Stimulated activated naive CD8-positive, alpha-beta T cell treated with anti-CD3 and anti-CD28 coated beads, Interleukin-15, amount 100 ng/mL, for 72 hours (primary cell): ENCODE measurements at regions not wholly inside any gene's neighbourhood (a gene's known extent, or its start where the extent isn't known, plus 50 kb on each side); places are given as distances from the start of the nearest gene placed in this dataset.

Experiments
- ATAC-seq: fragments of 150-1000 bp; cut with Tn5 transposase; 2 replicates; pipeline ENCODE4 v1.10.0; 2021; ENCODE audit warnings: mild to moderate bottlenecking, moderate library complexity
- DNase-seq, 2 donors: peaks; one replicate each; pipeline ENCODE4 v3.0.0; 2021 to 2022
- H3K27ac Mint-ChIP-seq, 2 donors: one replicate each; pipeline ENCODE4 v1.8.0; 2022; ENCODE audit warnings: mild to moderate bottlenecking in 2 of 2, mixed read lengths in 2 of 2, moderate library complexity in 2 of 2
- H3K27me3 Mint-ChIP-seq: one replicate; pipeline ENCODE4 v1.8.0; 2022; ENCODE audit warnings: mixed read lengths
- H3K4me1 Mint-ChIP-seq: one replicate; pipeline ENCODE4 v1.8.0; 2022; ENCODE audit warnings: mild to moderate bottlenecking, mixed read lengths
- H3K4me3 Mint-ChIP-seq, 2 donors: one replicate each; pipeline ENCODE4 v1.8.0; 2022; ENCODE audit warnings: mild to moderate bottlenecking in 2 of 2, mixed read lengths in 2 of 2, moderate library complexity in 1 of 2
- H3K9me3 Mint-ChIP-seq, 2 donors: one replicate each; pipeline ENCODE4 v1.8.0; 2022; ENCODE audit warnings: mixed read lengths in 2 of 2

- ATAC-seq (no peak), DNase-seq (no peak)
- Mint-ChIP-seq H3K27ac (no peak overlapping the region), H3K4me3 (no peak overlapping the region), H3K27me3 (peaks cover 8% of the 10 kb centered on the region), H3K9me3 (peaks cover 6 to 17% of the 10 kb centered on the region in 2 donors), H3K4me1 (no peaks in the 10 kb centered on the region)
Measured at GRCh38 chr18:73733806-73734314, 413.8 kb downstream of the FBXO15 start.

DNA sequence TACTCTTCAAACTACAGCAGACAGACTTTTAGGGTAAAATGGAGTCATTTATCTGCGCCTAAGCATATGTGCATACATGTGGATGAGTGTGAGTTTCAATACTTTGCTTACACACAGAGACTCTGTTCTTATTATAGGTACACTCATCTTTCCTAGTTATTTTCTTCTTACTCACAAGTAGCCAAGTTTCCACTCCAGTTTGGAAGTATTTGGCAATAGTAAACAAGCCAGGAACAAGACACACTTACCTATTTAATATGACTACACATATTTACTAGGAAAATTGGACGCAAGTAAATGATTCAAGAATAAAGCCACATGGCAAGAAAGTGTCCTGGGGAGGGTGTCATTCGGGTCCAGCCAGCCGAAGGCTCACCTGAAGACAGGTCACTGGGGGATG is 414.3 kb downstream of the FBXO15 start:
- Mint-ChIP-seq H3K27ac (no peak overlapping the region), H3K9me3 (peaks cover 6 to 17% of the 10 kb centered on the region in 2 donors), H3K27me3 (peaks cover 8% of the 10 kb centered on the region), H3K4me3 (no peak overlapping the region), H3K4me1 (no peaks in the 10 kb centered on the region)
- DNase-seq (no peak), ATAC-seq (no peak)

DNA sequence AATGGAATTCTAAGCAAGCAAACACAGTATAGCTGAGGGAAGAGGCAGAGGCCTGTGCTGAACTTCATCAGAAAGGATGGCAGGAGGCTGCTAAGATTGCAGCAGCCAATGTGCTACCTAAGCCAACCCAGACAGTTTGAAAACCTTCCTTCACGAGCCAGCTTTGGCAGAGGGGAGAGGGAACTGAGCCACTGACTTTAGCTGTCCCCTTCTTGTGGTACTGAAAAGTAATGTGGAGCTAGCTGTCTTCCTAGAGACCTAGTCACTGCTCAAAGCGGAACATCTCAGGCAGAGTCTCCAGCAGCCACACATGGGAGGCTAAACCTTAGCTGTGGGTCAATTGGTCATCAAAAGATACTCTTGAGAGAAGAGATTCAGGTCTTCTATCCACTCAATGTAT is 419.0 kb downstream of the FBXO15 start:
- no peak overlapping the region for H3K27ac Mint-ChIP-seq
- H3K4me3 Mint-ChIP-seq = no peak overlapping the region

GRCh38 chr18:73724958-73725357 is 422.7 kb downstream of the FBXO15 start:
- DNase-seq (no peak), ATAC-seq (no peak)
- peaks cover 0 to 2% of the 10 kb centered on the region in 2 donors for H3K9me3 Mint-ChIP-seq
- no peaks in the 10 kb centered on the region for H3K4me1 Mint-ChIP-seq
- H3K4me3 Mint-ChIP-seq = no peak overlapping the region
- no peaks in the 10 kb centered on the region for H3K27me3 Mint-ChIP-seq
- no peak overlapping the region for H3K27ac Mint-ChIP-seq

More for the DNA sequence above, 419.0 kb downstream of the FBXO15 start:
- DNase-seq (no peak), ATAC-seq (no peak)
- H3K9me3 Mint-ChIP-seq = peaks cover 6 to 17% of the 10 kb centered on the region in 2 donors
- H3K4me1 Mint-ChIP-seq = no peaks in the 10 kb centered on the region
- H3K27me3 Mint-ChIP-seq = peaks cover 8% of the 10 kb centered on the region

GRCh38 chr18:73719611-73720010 is 428.0 kb downstream of the FBXO15 start:
- H3K9me3 Mint-ChIP-seq = peaks cover 0 to 9% of the 10 kb centered on the region in 2 donors
- no peak for DNase-seq
- ATAC-seq = no peak

GRCh38 chr18:73717570-73717969 is 430.1 kb downstream of the FBXO15 start:
- Mint-ChIP-seq H3K27me3 (no peaks in the 10 kb centered on the region), H3K4me3 (no peak overlapping the region), H3K27ac (no peak overlapping the region), H3K9me3 (peaks cover 0 to 9% of the 10 kb centered on the region in 2 donors), H3K4me1 (no peaks in the 10 kb centered on the region)
- no peak for DNase-seq
- ATAC-seq = no peak

More at GRCh38 chr18:73719611-73720010, 428.0 kb downstream of the FBXO15 start:
- no peak overlapping the region for H3K4me3 Mint-ChIP-seq
- no peaks in the 10 kb centered on the region for H3K27me3 Mint-ChIP-seq
- no peak overlapping the region for H3K27ac Mint-ChIP-seq
- no peaks in the 10 kb centered on the region for H3K4me1 Mint-ChIP-seq

DNA sequence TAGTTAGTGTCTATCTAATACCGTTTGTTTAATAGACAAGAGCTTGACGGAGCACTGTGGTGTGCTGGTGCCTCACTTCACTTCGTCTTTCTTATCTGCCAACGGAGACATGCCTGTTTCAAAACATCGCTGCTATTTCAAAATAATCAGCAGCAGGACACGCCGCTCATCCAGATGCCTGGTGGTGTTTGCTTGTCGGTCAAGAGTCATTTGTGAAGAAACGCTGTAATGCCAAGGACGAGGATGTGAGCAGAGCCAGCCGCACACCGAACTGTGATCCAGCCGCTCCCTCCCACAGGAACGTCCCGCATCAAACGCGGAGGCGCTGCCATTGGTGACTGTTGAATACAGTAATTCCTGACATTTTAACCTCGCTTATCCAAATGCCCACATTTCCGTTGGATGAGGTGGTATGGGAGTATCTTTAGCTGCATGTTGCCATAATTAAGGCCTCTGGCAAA is 432.4 kb downstream of the FBXO15 start:
- Mint-ChIP-seq H3K4me1 (no peaks in the 10 kb centered on the region), H3K27ac (no peak overlapping the region), H3K27me3 (no peaks in the 10 kb centered on the region), H3K4me3 (no peak overlapping the region), H3K9me3 (peaks cover 0 to 9% of the 10 kb centered on the region in 2 donors)
- no peak for DNase-seq
- ATAC-seq = no peak

- H3K4me3 Mint-ChIP-seq = no peak overlapping the region
- H3K27ac Mint-ChIP-seq = no peak overlapping the region
- no peaks in the 10 kb centered on the region for H3K4me1 Mint-ChIP-seq
- no peaks in the 10 kb centered on the region for H3K27me3 Mint-ChIP-seq
- no peak for ATAC-seq
- H3K9me3 Mint-ChIP-seq = peaks cover 0 to 5% of the 10 kb centered on the region in 2 donors
- DNase-seq = no peak
Measured at GRCh38 chr18:73714466-73714865, 433.2 kb downstream of the FBXO15 start.

DNA sequence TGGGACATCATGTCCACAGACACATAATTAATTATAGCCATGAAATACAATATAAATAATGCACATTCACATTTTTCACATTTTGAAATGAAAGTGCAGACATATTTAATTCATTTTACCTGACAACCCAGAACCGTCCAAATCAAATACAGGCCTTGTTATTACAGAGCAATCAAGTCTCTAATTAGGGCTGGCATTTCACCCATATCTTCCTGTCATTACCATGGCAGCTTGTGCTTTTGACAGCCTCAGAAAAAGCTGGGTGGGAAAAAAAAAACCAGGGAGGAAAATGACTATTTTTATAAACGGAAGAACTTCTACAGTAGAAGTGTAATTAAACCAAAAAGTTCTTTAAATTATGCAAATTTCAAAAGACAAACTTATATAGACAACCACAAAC is 436.4 kb downstream of the FBXO15 start:
- no peaks in the 10 kb centered on the region for H3K4me1 Mint-ChIP-seq
- H3K27me3 Mint-ChIP-seq = no peaks in the 10 kb centered on the region
- no peak for DNase-seq
- H3K9me3 Mint-ChIP-seq = peaks cover 0 to 5% of the 10 kb centered on the region in 2 donors
- H3K27ac Mint-ChIP-seq = no peak overlapping the region
- no peak for ATAC-seq
- no peak overlapping the region for H3K4me3 Mint-ChIP-seq

DNA sequence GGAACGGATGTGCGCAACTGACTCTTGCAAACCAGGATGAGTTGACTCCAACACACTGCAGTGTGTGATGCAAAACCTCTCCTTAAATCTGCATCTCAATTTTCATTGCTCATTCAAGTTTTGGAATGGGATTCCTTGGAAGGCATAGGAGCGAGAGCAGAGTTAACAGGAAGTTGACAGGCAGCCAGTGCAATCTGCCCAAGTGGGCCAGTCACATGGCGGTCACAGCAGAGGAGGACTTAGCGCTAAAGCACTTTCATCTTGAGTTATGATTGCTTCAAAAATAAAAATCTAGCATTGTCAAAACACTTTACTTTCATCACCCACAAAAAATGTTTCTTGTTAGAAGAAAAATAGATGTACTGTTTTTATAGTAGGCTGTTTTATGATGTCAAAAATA is 439.0 kb downstream of the FBXO15 start:
- Mint-ChIP-seq H3K4me3 (no peak overlapping the region), H3K4me1 (no peaks in the 10 kb centered on the region), H3K9me3 (peaks cover 0 to 5% of the 10 kb centered on the region in 2 donors), H3K27me3 (no peaks in the 10 kb centered on the region), H3K27ac (no peak overlapping the region)
- ATAC-seq (no peak), DNase-seq (no peak)

DNA sequence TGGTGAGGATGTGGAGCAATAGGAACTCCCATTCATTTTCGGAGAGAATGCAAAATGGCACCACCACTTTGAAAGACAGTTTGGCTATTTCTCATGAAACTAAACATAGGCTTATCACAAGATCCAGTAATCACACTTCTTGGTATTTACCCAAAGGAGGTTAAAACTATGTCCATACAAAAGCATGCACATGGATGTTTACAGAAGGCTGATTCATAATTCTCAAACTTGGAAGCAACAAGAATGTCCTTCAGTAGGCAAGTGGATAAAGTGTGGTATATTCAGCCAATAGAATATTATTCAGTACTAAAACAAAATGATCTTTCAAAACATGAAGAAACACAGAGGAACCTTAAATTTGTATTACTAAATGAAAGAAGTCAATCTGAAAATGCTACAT is 440.6 kb downstream of the FBXO15 start:
- no peaks in the 10 kb centered on the region for H3K4me1 Mint-ChIP-seq
- no peaks in the 10 kb centered on the region for H3K27me3 Mint-ChIP-seq
- peaks cover 0 to 5% of the 10 kb centered on the region in 2 donors for H3K9me3 Mint-ChIP-seq
- DNase-seq (no peak), ATAC-seq (no peak)
- H3K27ac Mint-ChIP-seq = no peak overlapping the region
- no peak overlapping the region for H3K4me3 Mint-ChIP-seq

DNA sequence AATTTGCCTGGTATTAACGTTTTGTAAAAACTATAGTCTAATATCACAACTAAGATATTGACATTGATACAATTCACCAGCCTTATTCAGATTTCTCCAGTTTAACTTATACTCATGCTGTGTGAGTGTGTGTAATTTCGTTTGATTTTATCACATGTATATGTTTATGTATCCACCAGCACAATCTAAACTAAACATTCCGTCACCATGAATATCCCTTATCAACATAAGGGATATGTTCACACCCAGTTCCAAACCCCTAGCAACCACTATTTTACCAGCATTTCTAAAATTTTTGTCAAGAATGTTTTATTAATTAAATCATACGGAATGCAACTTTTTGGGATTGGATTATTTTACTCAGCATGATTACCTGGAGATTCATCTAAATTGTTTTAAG is 450.3 kb downstream of the FBXO15 start:
- ATAC-seq = no peak
- no peaks in the 10 kb centered on the region for H3K9me3 Mint-ChIP-seq
- H3K4me1 Mint-ChIP-seq = no peaks in the 10 kb centered on the region
- no peaks in the 10 kb centered on the region for H3K27me3 Mint-ChIP-seq
- H3K27ac Mint-ChIP-seq = no peak overlapping the region
- H3K4me3 Mint-ChIP-seq = no peak overlapping the region
- DNase-seq = no peak

DNA sequence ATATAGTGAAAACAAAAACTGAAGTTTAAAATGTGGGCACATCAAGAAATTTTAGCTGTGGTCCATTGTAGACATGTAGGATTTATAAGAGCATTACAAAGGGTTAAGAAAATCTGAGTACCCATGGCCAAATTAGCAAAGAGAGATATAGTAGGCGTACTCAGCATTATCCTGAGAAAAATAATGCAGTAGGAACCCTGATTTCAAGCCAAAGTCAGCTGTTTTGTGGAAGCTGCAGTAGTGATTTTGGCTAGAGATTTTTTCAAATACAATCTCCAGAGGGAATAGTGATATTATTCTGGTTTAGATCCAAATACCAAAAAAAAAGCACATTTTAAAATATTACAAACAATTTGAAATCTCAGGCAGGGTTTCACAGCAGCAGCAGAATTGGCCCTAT is 450.9 kb downstream of the FBXO15 start:
- H3K4me3 Mint-ChIP-seq = no peak overlapping the region
- no peaks in the 10 kb centered on the region for H3K27me3 Mint-ChIP-seq
- no peaks in the 10 kb centered on the region for H3K4me1 Mint-ChIP-seq
- ATAC-seq (no peak), DNase-seq (no peak)
- no peaks in the 10 kb centered on the region for H3K9me3 Mint-ChIP-seq
- H3K27ac Mint-ChIP-seq = no peak overlapping the region

DNA sequence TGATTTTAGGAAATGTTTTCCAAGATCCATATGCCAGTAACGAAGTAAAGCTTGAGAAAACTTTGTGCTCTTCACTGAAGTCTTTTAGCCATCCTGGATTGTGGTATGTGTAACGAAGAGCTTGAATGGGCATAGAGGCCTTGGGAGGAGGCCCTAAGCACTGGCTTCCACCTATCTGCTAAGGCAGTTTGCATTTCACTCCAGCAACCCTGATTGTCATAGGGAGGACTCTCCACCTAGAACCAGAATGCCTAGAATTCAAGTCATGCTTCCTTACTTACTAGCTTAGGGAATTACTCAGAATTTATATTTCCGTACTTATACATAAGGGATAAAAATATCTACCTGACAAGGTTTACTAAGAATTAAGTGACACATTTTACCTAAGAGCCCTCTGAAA is 451.5 kb downstream of the FBXO15 start:
- H3K9me3 Mint-ChIP-seq = no peaks in the 10 kb centered on the region
- H3K4me1 Mint-ChIP-seq = no peaks in the 10 kb centered on the region
- no peak for DNase-seq

DNA sequence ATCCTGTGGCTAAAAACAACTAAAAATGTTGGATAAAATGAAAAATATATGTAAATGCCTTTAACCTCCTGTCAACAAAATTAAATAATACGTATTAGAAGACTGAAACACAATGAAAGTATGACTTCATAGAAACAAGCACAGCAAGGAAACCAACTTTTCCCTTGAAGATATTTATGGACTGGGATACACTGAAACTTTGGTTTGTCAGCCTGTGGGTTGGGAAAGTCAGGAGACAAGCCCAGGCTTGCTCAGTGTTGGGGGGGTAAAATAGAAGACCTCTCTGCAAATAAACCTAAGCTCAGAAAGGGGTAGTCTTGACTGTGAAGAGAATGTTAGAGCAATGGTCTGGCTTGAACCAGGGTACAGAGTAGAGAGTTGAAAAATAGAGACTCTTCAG is 454.5 kb downstream of the FBXO15 start:
- ATAC-seq = no peak

More for the DNA sequence above, 451.5 kb downstream of the FBXO15 start:
- no peaks in the 10 kb centered on the region for H3K27me3 Mint-ChIP-seq
- H3K27ac Mint-ChIP-seq = no peak overlapping the region
- H3K4me3 Mint-ChIP-seq = no peak overlapping the region
- ATAC-seq = no peak

DNA sequence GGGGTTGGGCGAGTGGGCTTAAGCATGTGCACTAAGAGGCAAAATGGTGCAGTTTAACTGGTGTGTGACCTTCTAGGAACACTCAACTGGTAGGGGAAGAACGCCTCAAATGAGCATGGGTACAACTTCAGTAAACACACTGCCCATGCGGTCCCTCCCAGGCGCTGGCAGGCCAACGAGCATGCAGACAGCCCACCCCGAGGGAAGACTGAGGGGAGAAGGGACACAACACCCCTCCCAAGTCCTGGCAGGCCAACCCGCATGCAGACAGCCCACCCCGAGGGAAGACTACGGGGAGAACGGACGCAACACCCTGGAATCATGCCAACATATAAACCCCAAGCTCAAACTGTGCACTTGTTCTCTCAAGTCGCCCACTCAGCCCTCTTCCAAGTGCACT is 456.0 kb downstream of the FBXO15 start:
- no peaks in the 10 kb centered on the region for H3K27me3 Mint-ChIP-seq
- no peak for ATAC-seq
- no peak overlapping the region for H3K4me3 Mint-ChIP-seq
- no peaks in the 10 kb centered on the region for H3K4me1 Mint-ChIP-seq
- H3K27ac Mint-ChIP-seq = no peak overlapping the region
- DNase-seq = no peak
- H3K9me3 Mint-ChIP-seq = no peaks in the 10 kb centered on the region

More for the DNA sequence above, 454.5 kb downstream of the FBXO15 start:
- H3K4me1 Mint-ChIP-seq = no peaks in the 10 kb centered on the region
- DNase-seq = no peak
- no peaks in the 10 kb centered on the region for H3K27me3 Mint-ChIP-seq
- H3K9me3 Mint-ChIP-seq = no peaks in the 10 kb centered on the region
- peak overlapping the region in 1 of 2 donors; percentile 37 for H3K27ac Mint-ChIP-seq
- H3K4me3 Mint-ChIP-seq = no peak overlapping the region

GRCh38 chr18:73691118-73691517 is 456.5 kb downstream of the FBXO15 start:
- Mint-ChIP-seq H3K9me3 (no peaks in the 10 kb centered on the region), H3K4me3 (no peak overlapping the region), H3K4me1 (no peaks in the 10 kb centered on the region), H3K27me3 (no peaks in the 10 kb centered on the region), H3K27ac (no peak overlapping the region)
- ATAC-seq = no peak
- DNase-seq = no peak
